GM23248 (cell line): ENCODE measurements at regions not wholly inside any gene's neighbourhood (a gene's known extent, or its start where the extent isn't known, plus 50 kb on each side); places are given as distances from the start of the nearest gene placed in this dataset.

Experiments
- EZH2 ChIP-seq: fragments of 200-600 bp; sonication (generic); IDR thresholded peaks from 2 replicates; pipeline ENCODE4 v1.6.1; 2018; ENCODE audit warnings: antibody characterized with exemption, mild to moderate bottlenecking; ENCODE audit not compliant: insufficient read depth, poor library complexity, severe bottlenecking
- EZH2phosphoT487 ChIP-seq: fragments of 200-600 bp; sonication (generic); IDR thresholded peaks from 2 replicates; pipeline ENCODE4 v1.6.1; 2018; ENCODE audit warnings: antibody characterized with exemption, moderate library complexity, mild to moderate bottlenecking, low read depth; ENCODE audit not compliant: insufficient read depth

- TF ChIP-seq EZH2phosphoT487 = no peak
- no peak for TF ChIP-seq EZH2
Measured at GRCh38 chr5:155082401-155082800, 68.8 kb downstream of the KIF4B start.
